Activated B cell treated with CpG ODN at 0.5 μM for 24 hours (primary cell): ENCODE measurements at regions not wholly inside any gene's neighbourhood (a gene's known extent, or its start where the extent isn't known, plus 50 kb on each side); places are given as distances from the start of the nearest gene placed in this dataset.

ENCODE experiments used
- ATAC-seq: fragments of 200-7000 bp; cut with Tn5 transposase; one replicate; pipeline ENCODE4 v1.10.0; 2021; ENCODE audit warnings: low read depth, mild to moderate bottlenecking, moderate library complexity
- CTCF ChIA-PET: fragments of 350-600 bp; sonication (Branson Sonifier 250); formaldehyde crosslinking; loops from one replicate; lab custom pipeline; 2021; ENCODE audit warnings: antibody characterized with exemption; lab: Charles Lee
- POLR2A ChIA-PET: fragments of 350-600 bp; sonication (Branson Sonifier 250); formaldehyde crosslinking; loops from one replicate; lab custom pipeline; 2021; ENCODE audit warnings: antibody characterized with exemption; lab: Charles Lee
- DNase-seq: peaks from one replicate; pipeline ENCODE4 v3.0.0; 2022
- H3K27ac Mint-ChIP-seq: one replicate; pipeline ENCODE4 v1.8.0; 2020; ENCODE audit warnings: mixed read lengths
- H3K27me3 Mint-ChIP-seq: one replicate; pipeline ENCODE4 v1.8.0; 2021; ENCODE audit warnings: mixed read lengths
- H3K36me3 Mint-ChIP-seq: one replicate; pipeline ENCODE4 v1.8.0; 2021; ENCODE audit warnings: low read depth, mixed read lengths
- H3K4me1 Mint-ChIP-seq: one replicate; pipeline ENCODE4 v1.8.0; 2021; ENCODE audit warnings: mixed read lengths
- H3K4me3 Mint-ChIP-seq: one replicate; pipeline ENCODE4 v1.8.0; 2020; ENCODE audit warnings: mild to moderate bottlenecking, mixed read lengths
- H3K9me3 Mint-ChIP-seq: one replicate; pipeline ENCODE4 v1.8.0; 2020; ENCODE audit warnings: mixed read lengths
- intact Hi-C: fragments of 100-400 bp; cut with micrococcal nuclease; formaldehyde crosslinking; loops from one replicate; pipeline ENCODE4 v1.15.1; 2024
- TF ChIP-seq, protein P1 (sequence below): fragments of 200-600 bp; IDR thresholded peaks from one replicate; pipeline ENCODE4 v1.8.0; 2022; ENCODE audit warnings: antibody characterized with exemption, mild to moderate bottlenecking

GRCh38 chr14:61961369-61961768 lies 199.1 kb downstream of the SNAPC1 start:
- Mint-ChIP-seq H3K27me3 (no peaks in the 10 kb centered on the region), H3K4me3 (no peak overlapping the region), H3K27ac (no peak overlapping the region), H3K36me3 (no peaks in the 10 kb centered on the region), H3K9me3 (peaks cover 6% of the 10 kb centered on the region), H3K4me1 (no peaks in the 10 kb centered on the region)
- ATAC-seq (no peak), DNase-seq (no peak)
- TF ChIP-seq, protein P1, sequence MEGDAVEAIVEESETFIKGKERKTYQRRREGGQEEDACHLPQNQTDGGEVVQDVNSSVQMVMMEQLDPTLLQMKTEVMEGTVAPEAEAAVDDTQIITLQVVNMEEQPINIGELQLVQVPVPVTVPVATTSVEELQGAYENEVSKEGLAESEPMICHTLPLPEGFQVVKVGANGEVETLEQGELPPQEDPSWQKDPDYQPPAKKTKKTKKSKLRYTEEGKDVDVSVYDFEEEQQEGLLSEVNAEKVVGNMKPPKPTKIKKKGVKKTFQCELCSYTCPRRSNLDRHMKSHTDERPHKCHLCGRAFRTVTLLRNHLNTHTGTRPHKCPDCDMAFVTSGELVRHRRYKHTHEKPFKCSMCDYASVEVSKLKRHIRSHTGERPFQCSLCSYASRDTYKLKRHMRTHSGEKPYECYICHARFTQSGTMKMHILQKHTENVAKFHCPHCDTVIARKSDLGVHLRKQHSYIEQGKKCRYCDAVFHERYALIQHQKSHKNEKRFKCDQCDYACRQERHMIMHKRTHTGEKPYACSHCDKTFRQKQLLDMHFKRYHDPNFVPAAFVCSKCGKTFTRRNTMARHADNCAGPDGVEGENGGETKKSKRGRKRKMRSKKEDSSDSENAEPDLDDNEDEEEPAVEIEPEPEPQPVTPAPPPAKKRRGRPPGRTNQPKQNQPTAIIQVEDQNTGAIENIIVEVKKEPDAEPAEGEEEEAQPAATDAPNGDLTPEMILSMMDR: no peak
- POLR2A ChIA-PET: no interaction called here
- intact Hi-C loops: no loop called here
- CTCF ChIA-PET: no interaction called here

- POLR2A ChIA-PET: no interaction called here
- ATAC-seq (no peak), DNase-seq (no peak)
- Mint-ChIP-seq H3K4me3 (no peak overlapping the region), H3K27ac (no peak overlapping the region), H3K9me3 (peaks cover 4% of the 10 kb centered on the region), H3K27me3 (no peaks in the 10 kb centered on the region), H3K4me1 (no peaks in the 10 kb centered on the region), H3K36me3 (no peaks in the 10 kb centered on the region)
- CTCF ChIA-PET: interaction anchor here (0.9 kb wide), 1 partner anchor 27 kb away, joined by 3 read pairs; no protein-coding TSS in a partner anchor
- TF ChIP-seq, protein P1: no peak
- intact Hi-C loops: no loop called here
These were observed 201.7 kb downstream of the SNAPC1 start for GRCh38 chr14:61963926-61964325.

- peaks cover 4% of the 10 kb centered on the region for H3K9me3 Mint-ChIP-seq
- DNase-seq (no peak), ATAC-seq (no peak)
- no peak overlapping the region for H3K27ac Mint-ChIP-seq
- no peaks in the 10 kb centered on the region for H3K36me3 Mint-ChIP-seq
- H3K4me3 Mint-ChIP-seq: no peak overlapping the region
- no peaks in the 10 kb centered on the region for H3K4me1 Mint-ChIP-seq
- intact Hi-C loops: no loop called here
- H3K27me3 Mint-ChIP-seq: no peaks in the 10 kb centered on the region
- ChIA-PET POLR2A (no interaction called here), CTCF (interaction anchor here (1.2 kb wide), 1 partner anchor 152 kb away, joined by 3 read pairs; no protein-coding TSS in a partner anchor)
- TF ChIP-seq, protein P1: no peak
These were observed 203.0 kb downstream of the SNAPC1 start for GRCh38 chr14:61965030-61965745.

- no peak overlapping the region for H3K4me3 Mint-ChIP-seq
- TF ChIP-seq, protein P1: no peak
- no peaks in the 10 kb centered on the region for H3K36me3 Mint-ChIP-seq
- DNase-seq: no peak
- H3K9me3 Mint-ChIP-seq: no peaks in the 10 kb centered on the region
- POLR2A ChIA-PET: no interaction called here
- no peaks in the 10 kb centered on the region for H3K27me3 Mint-ChIP-seq
- intact Hi-C loops: no loop called here
- H3K27ac Mint-ChIP-seq: no peak overlapping the region
- CTCF ChIA-PET: no interaction called here
- H3K4me1 Mint-ChIP-seq: no peaks in the 10 kb centered on the region
- ATAC-seq: no peak
These were observed 206.0 kb downstream of the SNAPC1 start for GRCh38 chr14:61968207-61968606.

DNA sequence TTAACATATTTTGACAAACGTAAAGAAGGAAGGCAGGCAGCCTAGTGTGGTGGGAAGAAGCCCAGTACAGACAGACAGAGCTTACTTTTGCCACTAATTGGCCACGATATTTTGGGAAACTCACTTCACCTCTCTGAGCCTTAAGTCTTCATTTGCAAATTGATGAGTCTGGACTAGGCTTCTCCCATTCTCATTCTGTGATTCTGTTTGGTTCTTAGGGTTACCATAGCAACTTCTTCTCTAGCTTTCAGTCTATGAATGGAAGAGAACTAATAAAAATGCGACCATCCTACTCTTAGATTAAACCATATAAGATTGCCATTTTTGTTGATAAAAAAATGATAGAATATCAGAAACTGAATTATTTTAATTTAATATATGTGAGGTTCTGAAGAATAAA lies 210.5 kb downstream of the SNAPC1 start:
- ChIA-PET POLR2A (no interaction called here), CTCF (no interaction called here)
- Mint-ChIP-seq H3K27me3 (peaks cover 6% of the 10 kb centered on the region), H3K4me1 (no peaks in the 10 kb centered on the region), H3K27ac (no peak overlapping the region), H3K9me3 (peaks cover 3% of the 10 kb centered on the region), H3K36me3 (peaks cover 4% of the 10 kb centered on the region), H3K4me3 (no peak overlapping the region)
- TF ChIP-seq, protein P1: no peak
- intact Hi-C loops: no loop called here
- ATAC-seq (no peak), DNase-seq (no peak)
